A549 (cell line): ENCODE measurements at regions not wholly inside any gene's neighbourhood (a gene's known extent, or its start where the extent isn't known, plus 50 kb on each side); places are given as distances from the start of the nearest gene placed in this dataset.

Source experiments
- BHLHE40 ChIP-seq: IDR thresholded peaks from 2 replicates; pipeline ENCODE4 v1.6.1; 2012; ENCODE audit warnings: low read depth, low read length, inconsistent platforms
- CHD2 ChIP-seq: fragments of 150-350 bp; IDR thresholded peaks from 2 replicates; pipeline ENCODE4 v1.6.1; 2014; ENCODE audit warnings: low read length; ENCODE audit not compliant: partially characterized antibody
- CTCF ChIP-seq: fragments of >200 bp; sonication (Bioruptor Twin); formaldehyde crosslinking; IDR thresholded peaks from 3 replicates; pipeline ENCODE4 v1.5.1; 2016
- ELK1 ChIP-seq: fragments of 150-350 bp; IDR thresholded peaks from 2 replicates; pipeline ENCODE4 v1.6.1; 2014; ENCODE audit warnings: low read depth, mild to moderate bottlenecking, low read length
- HMGXB4 ChIP-seq: fragments of 250-450 bp; sonication (Bioruptor Pico); IDR thresholded peaks from 2 replicates; pipeline ENCODE4 v1.5.0; 2021; ENCODE audit warnings: mild to moderate bottlenecking, moderate library complexity, borderline replicate concordance
- HOXB5 ChIP-seq: fragments of 250-450 bp; sonication (Bioruptor Pico); IDR thresholded peaks from 2 replicates; pipeline ENCODE4 v1.5.0; 2020; ENCODE audit warnings: mild to moderate bottlenecking, moderate library complexity
- NR3C1 ChIP-seq: fragments of >200 bp; sonication (Bioruptor Twin); formaldehyde crosslinking; IDR thresholded peaks from 3 replicates; pipeline ENCODE4 v1.6.1; 2017
- PHF8 ChIP-seq: fragments of 200-600 bp; sonication (generic); IDR thresholded peaks from 2 replicates; pipeline ENCODE4 v1.6.1; 2016; ENCODE audit warnings: low read depth, mild to moderate bottlenecking, antibody characterized with exemption, moderate library complexity, borderline replicate concordance
- POLR2A ChIP-seq: IDR thresholded peaks from 2 replicates; pipeline ENCODE4 v1.6.1; 2012; ENCODE audit warnings: mild to moderate bottlenecking, low read length
- RNF2 ChIP-seq: fragments of 200-600 bp; sonication (generic); IDR thresholded peaks from 2 replicates; pipeline ENCODE4 v1.6.1; 2016; ENCODE audit warnings: low read depth, mild to moderate bottlenecking, antibody characterized with exemption, moderate library complexity, borderline replicate concordance
- SREBF2 ChIP-seq: fragments of 450-650 bp; IDR thresholded peaks from 2 replicates; pipeline ENCODE4 v1.6.1; 2014; ENCODE audit warnings: mild to moderate bottlenecking, moderate library complexity
- TFCP2L1 ChIP-seq: fragments of 250-450 bp; sonication (Bioruptor Pico); IDR thresholded peaks from 2 replicates; pipeline ENCODE4 v1.5.0; 2021; ENCODE audit warnings: mild to moderate bottlenecking
- TP53 ChIP-seq: fragments of 250-450 bp; sonication (Bioruptor Pico); IDR thresholded peaks from 2 replicates; pipeline ENCODE4 v1.5.0; 2021; ENCODE audit warnings: mild to moderate bottlenecking, moderate library complexity

DNA sequence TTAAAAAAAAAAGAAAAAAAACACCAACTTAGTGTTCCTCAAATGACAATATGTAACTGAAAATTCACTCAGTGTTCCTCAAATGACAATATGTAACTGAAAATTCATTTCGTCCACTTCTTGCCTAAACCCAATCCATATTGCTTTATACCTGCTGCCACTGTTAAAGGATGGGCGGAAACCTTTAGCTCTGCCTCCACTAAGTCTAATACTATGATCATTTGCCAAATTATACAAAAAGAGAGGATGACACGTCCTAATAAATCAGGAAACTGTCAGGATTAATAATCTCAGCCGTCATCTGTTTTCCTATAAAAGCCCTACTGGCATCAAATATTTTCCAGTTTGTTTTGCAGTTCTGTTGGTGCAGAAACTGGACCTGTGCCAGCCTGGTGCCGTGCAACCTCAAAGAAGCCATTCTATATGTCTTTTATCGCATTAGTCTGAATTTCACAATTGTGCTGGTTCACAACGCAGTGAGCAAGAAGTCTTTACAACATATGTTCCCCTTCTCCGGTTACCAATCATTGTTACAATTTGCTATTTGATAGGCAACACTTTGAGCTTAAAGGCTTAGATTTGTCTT, 160.4 kb upstream of the KCNH8 start:
- TF ChIP-seq POLR2A (no peak), ELK1 (no peak), BHLHE40 (no peak), HMGXB4 (CRISPR knock-in tag) (no peak), SREBF2 (no peak), RNF2 (no peak), HOXB5 (CRISPR knock-in tag) (no peak), TP53 (CRISPR knock-in tag) (no peak), CTCF (no peak), TFCP2L1 (CRISPR knock-in tag) (no peak), CHD2 (no peak), PHF8 (no peak), NR3C1 (no peak)
